Endothelial cell of umbilical vein (primary cell): ENCODE measurements at regions not wholly inside any gene's neighbourhood (a gene's known extent, or its start where the extent isn't known, plus 50 kb on each side); places are given as distances from the start of the nearest gene placed in this dataset.

Experiments used
- BruUV-seq: library from RNA; stranded (reverse); fragments of 400-500 nt; replicated peaks from 2 replicates; lab custom pipeline; 2021; lab: Mats Ljungman, UMichigan
- CTCF ChIA-PET: fragments of 300-600, 350-600 bp; sonication (Branson Sonifier 250); formaldehyde crosslinking; loops from one replicate; lab custom pipeline; 2021; ENCODE audit warnings: antibody characterized with exemption, inconsistent platforms; lab: Charles Lee
- POLR2A ChIA-PET: fragments of 300-600, 350-600 bp; sonication (Branson Sonifier 250); formaldehyde crosslinking; loops from one replicate; lab custom pipeline; 2021; ENCODE audit warnings: antibody characterized with exemption, inconsistent platforms; lab: Charles Lee
- DNase-seq: peaks from one replicate; pipeline ENCODE4 v3.0.0-alpha.2; 2011; ENCODE audit warnings: low read depth, low spot score
- FAIRE-seq: peaks from 2 replicates; lab custom pipeline; 2011; peaks lifted over from hg19 to GRCh38; lab: Jason Lieb, UNC
- H2AFZ ChIP-seq: 2 replicates; pipeline ENCODE4 v1.6.0; 2012; ENCODE audit warnings: low read depth, low read length, control low read depth, inconsistent platforms
- H3K27ac ChIP-seq: 2 replicates; pipeline ENCODE4 v1.5.1; 2011; ENCODE audit warnings: low read depth, mild to moderate bottlenecking, control low read depth, low read length, moderate library complexity; ENCODE audit not compliant: insufficient read depth
- H3K27me3 ChIP-seq, 2 experiments: 2 replicates each; pipeline versions ENCODE4 v1.6.0 to v1.6.1; 2011; ENCODE audit warnings: low read length in 2 of 2, mixed read lengths in 1 of 2; ENCODE audit not compliant: control insufficient read depth in 2 of 2, insufficient read depth in 2 of 2
- H3K36me3 ChIP-seq, 2 experiments: 2 replicates in 1 of 2; 3 replicates in 1 of 2; pipeline ENCODE4 v1.5.1; 2011; ENCODE audit warnings: low read length in 2 of 2, mild to moderate bottlenecking in 1 of 2, moderate library complexity in 1 of 2; ENCODE audit not compliant: control insufficient read depth in 2 of 2, insufficient read depth in 2 of 2; ENCODE audit errors: extremely low read depth in 1 of 2
- H3K4me1 ChIP-seq: 3 replicates; pipeline ENCODE4 v1.5.1; 2011; ENCODE audit warnings: mild to moderate bottlenecking, low read length; ENCODE audit not compliant: control insufficient read depth, insufficient read depth; ENCODE audit errors: extremely low read depth
- H3K4me2 ChIP-seq: 2 replicates; pipeline ENCODE4 v1.6.1; 2011; ENCODE audit warnings: low read length, control low read depth, mixed read lengths; ENCODE audit not compliant: insufficient read depth
- H3K4me3 ChIP-seq, 3 experiments: fragments of 200-600 bp in 1 of 3; sonication (generic), shearing (Covaris generic) in 1 of 3; replicated peaks in 1 of 3; 2 replicates each; pipeline ENCODE4 v1.5.1; 2011 to 2016; ENCODE audit warnings: control low read depth in 3 of 3, low read length in 3 of 3, mild to moderate bottlenecking in 2 of 3, inconsistent platforms in 1 of 3, low read depth in 1 of 3, moderate library complexity in 1 of 3; ENCODE audit not compliant: insufficient read depth in 1 of 3
- H3K79me2 ChIP-seq: 2 replicates; pipeline ENCODE4 v1.6.0; 2012; ENCODE audit warnings: low read length, inconsistent platforms; ENCODE audit not compliant: control insufficient read depth, insufficient read depth
- H3K9ac ChIP-seq: replicated peaks from 2 replicates; pipeline ENCODE3; 2011; ENCODE audit warnings: low read length, control low read depth; ENCODE audit not compliant: insufficient read depth; ENCODE audit errors: extremely low read depth
- H3K9me1 ChIP-seq: replicated peaks from 3 replicates; pipeline ENCODE4 v1.6.0; 2011; ENCODE audit warnings: mild to moderate bottlenecking, low read length; ENCODE audit not compliant: control insufficient read depth, insufficient read depth; ENCODE audit errors: extremely low read depth
- H3K9me3 ChIP-seq: replicated peaks from 2 replicates; pipeline ENCODE4 v1.5.1; 2012; ENCODE audit warnings: low read length, inconsistent platforms; ENCODE audit not compliant: control insufficient read depth, insufficient read depth
- H4K20me1 ChIP-seq: replicated peaks from 2 replicates; pipeline ENCODE3; 2011; ENCODE audit warnings: mild to moderate bottlenecking, low read length; ENCODE audit not compliant: control insufficient read depth, insufficient read depth; ENCODE audit errors: extremely low read depth
- EZH2 ChIP-seq: IDR thresholded peaks from 2 replicates; pipeline ENCODE4 v1.6.1; 2012; ENCODE audit warnings: borderline replicate concordance, low read depth, mild to moderate bottlenecking, moderate library complexity, low read length, inconsistent platforms; ENCODE audit not compliant: severe bottlenecking
- FOS ChIP-seq: IDR thresholded peaks from 2 replicates; pipeline ENCODE4 v1.6.1; 2011; ENCODE audit warnings: mild to moderate bottlenecking, low read length, moderate library complexity, borderline replicate concordance; ENCODE audit not compliant: insufficient read depth
- GATA2 ChIP-seq: IDR thresholded peaks from 2 replicates; pipeline ENCODE4 v1.7.0; 2011; ENCODE audit warnings: low read depth, mild to moderate bottlenecking, moderate library complexity, mixed read lengths, low read length; ENCODE audit not compliant: insufficient read length, insufficient read depth
- JUN ChIP-seq: IDR thresholded peaks from 2 replicates; pipeline ENCODE4 v1.6.1; 2011; ENCODE audit warnings: borderline replicate concordance, low read depth; ENCODE audit not compliant: insufficient read length, insufficient read depth
- MYC ChIP-seq: IDR thresholded peaks from one replicate; pipeline ENCODE4 v1.6.1; 2011; ENCODE audit warnings: mild to moderate bottlenecking, low read depth, low read length
- POLR2A ChIP-seq: IDR thresholded peaks from 2 replicates; pipeline ENCODE4 v1.6.1; 2012; ENCODE audit warnings: low read depth, mild to moderate bottlenecking, control low read depth, low read length
- POLR2AphosphoS5 ChIP-seq: IDR thresholded peaks from 2 replicates; pipeline ENCODE4 v1.6.1; 2012; ENCODE audit warnings: low read depth, mild to moderate bottlenecking, control low read depth, low read length, moderate library complexity; ENCODE audit not compliant: insufficient read depth
- dilution Hi-C: fragments of 300-500 bp; cut with MboI; formaldehyde crosslinking; loops from one replicate; pipeline ENCODE4 v1.15.0; 2019; ENCODE audit warnings: low sequenced_read_pairs; ENCODE audit not compliant: extremely low pct_ligation_motif_present
- intact Hi-C: fragments of 100-400 bp; cut with micrococcal nuclease; formaldehyde crosslinking; loops from one replicate; pipeline ENCODE4 v1.10.0; 2022
- TF ChIP-seq, protein P1 (sequence below), 2 donors: IDR thresholded peaks; 1 replicate in 1 of 2; 2 replicates in 1 of 2; pipeline ENCODE4 v1.5.1; 2011; ENCODE audit warnings: low read length in 2 of 2, mild to moderate bottlenecking in 2 of 2, moderate library complexity in 2 of 2, control low read depth in 1 of 2, inconsistent platforms in 1 of 2, low read depth in 1 of 2; ENCODE audit not compliant: insufficient read depth in 1 of 2; ENCODE audit errors: extremely low read depth in 1 of 2
- TF ChIP-seq, protein P2 (sequence below): IDR thresholded peaks from 2 replicates; pipeline ENCODE4 v1.6.1; 2011; ENCODE audit not compliant: insufficient read depth, insufficient read length

DNA sequence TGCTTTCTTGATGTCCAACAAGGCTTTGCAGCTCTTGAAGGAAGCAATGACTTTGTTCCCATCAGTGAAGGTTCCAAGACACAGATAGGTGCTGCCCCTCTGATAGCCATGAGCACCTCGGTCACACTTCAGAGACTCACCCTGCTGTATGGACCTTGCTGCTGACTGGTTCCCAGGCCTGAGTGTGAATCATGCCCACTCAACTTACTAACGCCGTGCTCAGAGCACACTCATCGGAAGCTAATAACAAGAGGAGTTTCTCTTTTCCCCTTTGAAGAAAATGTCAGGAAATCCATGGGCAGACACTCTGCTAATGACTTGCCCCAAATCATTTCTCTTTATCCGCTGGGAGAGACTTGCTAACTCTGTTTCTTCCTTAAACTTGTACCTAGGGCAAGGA, 83.8 kb upstream of the ARL4C start:
- H3K9ac ChIP-seq: no peak overlapping the region
- H3K4me3 ChIP-seq: no peak overlapping the region
- no peak overlapping the region for H3K27ac ChIP-seq
- no peaks in the 10 kb centered on the region for H3K4me1 ChIP-seq
- TF ChIP-seq POLR2A (no peak), POLR2AphosphoS5 (no peak), GATA2 (no peak), FOS (no peak), EZH2 (no peak), MYC (no peak), JUN (no peak)
- TF ChIP-seq, protein P1, sequence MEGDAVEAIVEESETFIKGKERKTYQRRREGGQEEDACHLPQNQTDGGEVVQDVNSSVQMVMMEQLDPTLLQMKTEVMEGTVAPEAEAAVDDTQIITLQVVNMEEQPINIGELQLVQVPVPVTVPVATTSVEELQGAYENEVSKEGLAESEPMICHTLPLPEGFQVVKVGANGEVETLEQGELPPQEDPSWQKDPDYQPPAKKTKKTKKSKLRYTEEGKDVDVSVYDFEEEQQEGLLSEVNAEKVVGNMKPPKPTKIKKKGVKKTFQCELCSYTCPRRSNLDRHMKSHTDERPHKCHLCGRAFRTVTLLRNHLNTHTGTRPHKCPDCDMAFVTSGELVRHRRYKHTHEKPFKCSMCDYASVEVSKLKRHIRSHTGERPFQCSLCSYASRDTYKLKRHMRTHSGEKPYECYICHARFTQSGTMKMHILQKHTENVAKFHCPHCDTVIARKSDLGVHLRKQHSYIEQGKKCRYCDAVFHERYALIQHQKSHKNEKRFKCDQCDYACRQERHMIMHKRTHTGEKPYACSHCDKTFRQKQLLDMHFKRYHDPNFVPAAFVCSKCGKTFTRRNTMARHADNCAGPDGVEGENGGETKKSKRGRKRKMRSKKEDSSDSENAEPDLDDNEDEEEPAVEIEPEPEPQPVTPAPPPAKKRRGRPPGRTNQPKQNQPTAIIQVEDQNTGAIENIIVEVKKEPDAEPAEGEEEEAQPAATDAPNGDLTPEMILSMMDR (IDR thresholded peaks at IDR 0.05; ENCODE audit: extremely low read depth in 1 of 2, insufficient read depth in 1 of 2, low read depth in 1 of 2, low read length in 2 of 2): no peak
- TF ChIP-seq, protein P2, sequence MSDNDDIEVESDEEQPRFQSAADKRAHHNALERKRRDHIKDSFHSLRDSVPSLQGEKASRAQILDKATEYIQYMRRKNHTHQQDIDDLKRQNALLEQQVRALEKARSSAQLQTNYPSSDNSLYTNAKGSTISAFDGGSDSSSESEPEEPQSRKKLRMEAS: no peak
- no peak for FAIRE-seq
- H3K27me3 ChIP-seq: peaks cover 0 to 14% of the 10 kb centered on the region in 2 experiments
- H3K36me3 ChIP-seq: no peaks in the 10 kb centered on the region
- no peaks in the 10 kb centered on the region for H3K9me3 ChIP-seq
- H3K9me1 ChIP-seq: no peaks in the 10 kb centered on the region
- BruUV-seq: no TSS peak
- ChIA-PET POLR2A (no interaction called here), CTCF (no interaction called here)
- H3K79me2 ChIP-seq: no peaks in the 10 kb centered on the region
- intact Hi-C loops: no loop called here
- no peak overlapping the region for H2AFZ ChIP-seq
- no peaks in the 10 kb centered on the region for H4K20me1 ChIP-seq
- H3K4me2 ChIP-seq: no peak overlapping the region
- dilution Hi-C loops: no loop called here
- no peak for DNase-seq
